ENCODE measurements at regions not wholly inside any gene's neighbourhood (a gene's known extent, or its start where the extent isn't known, plus 50 kb on each side); places are given as distances from the start of the nearest gene placed in this dataset.

DNA sequence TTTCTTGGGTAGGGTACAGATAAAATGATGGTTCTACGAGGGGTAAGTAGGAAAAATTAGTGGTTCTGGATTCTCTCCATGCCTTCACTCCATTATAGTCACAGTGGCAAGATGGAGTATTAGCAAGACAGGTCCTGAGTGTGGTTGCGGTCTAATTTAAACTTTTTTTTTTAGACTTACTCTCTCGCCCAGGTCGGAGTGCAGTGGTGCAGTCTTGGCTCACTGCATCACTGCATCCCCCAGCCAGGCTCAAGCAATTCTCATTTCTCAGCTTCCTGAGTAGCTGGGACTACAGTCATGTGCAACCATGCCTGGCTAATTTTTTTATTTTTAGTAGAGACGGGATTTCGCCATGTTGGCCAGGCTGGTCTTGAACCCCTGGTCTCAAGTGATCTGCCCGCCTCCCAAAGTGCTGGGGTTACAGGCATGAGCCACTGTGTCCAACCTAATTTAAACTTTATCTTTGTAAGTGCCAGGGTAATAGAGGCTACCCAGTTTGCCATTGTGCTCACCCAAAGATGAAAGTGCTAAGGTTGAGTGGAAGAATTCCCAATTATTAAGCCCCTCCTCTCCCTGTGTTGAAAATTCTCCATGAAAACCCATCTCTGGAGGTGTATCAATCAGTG is 135.6 kb downstream of the TM9SF2 start:
- H3K27me3 ChIP-seq (ENCODE audit: control insufficient read depth, insufficient read depth, low read length) = no peaks in the 10 kb centered on the region
- no peak overlapping the region for H3K4me3 ChIP-seq (ENCODE audit: insufficient read depth, low read depth, low read length)
- no peaks in the 10 kb centered on the region for H3K36me3 ChIP-seq (replicated peaks; ENCODE audit: control insufficient read depth, insufficient read depth, low read length)
- no peak for DNase-seq

DNA sequence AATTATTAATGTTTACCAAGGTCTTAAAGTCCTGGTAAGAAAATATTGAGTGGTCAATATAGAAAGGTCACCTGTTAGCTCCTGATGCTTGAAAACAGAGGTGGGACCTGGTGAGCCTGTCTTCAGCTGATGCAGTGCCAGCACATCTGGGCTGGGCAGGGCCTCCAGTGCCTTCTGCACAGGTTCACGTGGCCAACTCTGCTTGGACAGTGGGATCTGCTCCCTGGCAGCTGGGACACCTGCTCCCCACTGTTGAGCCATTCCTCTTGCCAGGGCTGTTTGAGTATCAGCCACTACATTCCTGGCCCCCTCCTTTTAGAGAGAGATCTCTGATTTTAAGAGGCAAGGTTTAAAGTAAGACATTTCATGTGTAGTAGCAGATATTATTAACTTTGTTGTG is 135.0 kb downstream of the TM9SF2 start:
- H3K4me3 ChIP-seq (ENCODE audit: insufficient read depth, low read depth, low read length) = no peak overlapping the region
- DNase-seq = no peak
- H3K27me3 ChIP-seq (ENCODE audit: control insufficient read depth, insufficient read depth, low read length) = no peaks in the 10 kb centered on the region
- no peaks in the 10 kb centered on the region for H3K36me3 ChIP-seq (replicated peaks; ENCODE audit: control insufficient read depth, insufficient read depth, low read length)

DNA sequence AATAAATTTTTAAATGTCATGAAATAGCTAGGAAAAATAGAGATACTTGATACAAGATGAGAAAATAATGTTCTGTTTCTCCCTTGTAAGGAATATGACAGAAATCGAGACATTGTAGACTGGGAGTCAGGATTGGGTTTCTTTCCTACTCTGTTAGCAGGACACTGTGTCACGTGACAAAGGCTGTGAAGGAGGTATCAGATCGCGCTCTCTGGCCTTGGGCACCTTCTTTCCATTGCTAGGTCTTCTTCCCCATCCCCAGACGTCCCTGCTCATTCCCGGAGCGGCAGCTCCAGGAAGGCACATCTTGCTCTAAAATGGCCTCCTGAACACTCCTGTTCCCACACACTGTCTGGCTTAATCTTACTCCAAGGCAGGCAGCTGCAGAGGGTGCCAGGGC is 133.4 kb downstream of the TM9SF2 start:
- no peak overlapping the region for H3K4me3 ChIP-seq (ENCODE audit: insufficient read depth, low read depth, low read length)
- H3K27me3 ChIP-seq (ENCODE audit: control insufficient read depth, insufficient read depth, low read length) = no peaks in the 10 kb centered on the region
- H3K36me3 ChIP-seq (replicated peaks; ENCODE audit: control insufficient read depth, insufficient read depth, low read length) = no peaks in the 10 kb centered on the region
- DNase-seq = no peak

DNA sequence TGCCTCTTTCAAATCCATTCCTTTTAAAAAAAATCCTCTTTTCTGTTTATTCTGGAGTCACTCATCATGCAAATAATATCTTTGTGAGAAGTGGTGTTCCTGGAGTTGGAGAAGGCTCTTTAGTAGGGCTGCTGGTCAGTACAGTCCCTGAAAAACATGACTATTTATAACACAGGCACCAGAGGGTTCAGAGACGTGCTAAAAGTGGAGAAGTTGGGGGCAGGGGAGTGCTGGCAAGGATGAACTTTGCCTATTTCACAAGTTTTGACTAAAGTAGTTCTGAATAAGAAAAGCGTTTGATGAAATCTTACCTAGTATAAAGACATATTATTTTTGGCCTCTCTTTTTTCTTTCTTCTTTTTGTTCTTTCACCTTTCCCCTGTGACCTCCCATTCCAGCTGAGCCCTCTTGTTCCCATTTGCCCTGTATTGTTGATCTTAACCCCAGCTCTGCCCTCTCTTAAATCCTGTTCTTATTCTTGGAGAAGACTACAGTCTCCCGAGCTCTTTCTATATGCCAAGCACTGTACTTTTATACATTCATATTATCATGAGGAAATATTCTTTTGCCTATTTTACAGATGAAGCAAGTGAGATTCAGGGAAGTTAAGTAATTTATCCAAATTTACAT is 129.1 kb downstream of the TM9SF2 start:
- Histone ChIP-seq H3K36me3 (replicated peaks; ENCODE audit: control insufficient read depth, insufficient read depth, low read length) (no peaks in the 10 kb centered on the region), H3K27me3 (ENCODE audit: control insufficient read depth, insufficient read depth, low read length) (no peaks in the 10 kb centered on the region), H3K4me3 (ENCODE audit: insufficient read depth, low read depth, low read length) (no peak overlapping the region)
- DNase-seq = no peak

DNA sequence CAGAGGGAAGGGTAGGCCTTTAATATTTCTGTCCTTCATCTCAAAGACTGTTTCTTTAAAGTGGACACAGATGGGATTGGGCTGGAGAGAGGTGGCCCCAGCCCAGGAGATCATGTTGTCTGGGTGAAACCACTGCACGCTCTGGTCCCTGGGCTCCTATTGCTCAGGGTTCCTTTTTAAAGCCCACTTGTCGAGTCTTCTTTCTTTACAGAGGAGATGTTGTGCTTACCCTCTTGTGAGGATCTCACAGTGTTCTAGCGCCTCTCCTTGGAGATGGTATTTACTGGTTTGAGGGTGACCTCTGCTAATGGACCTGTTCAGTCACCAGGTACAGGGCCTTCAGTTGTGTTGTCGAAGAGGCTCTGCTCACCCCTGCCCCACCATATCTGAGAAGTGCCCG is 128.4 kb downstream of the TM9SF2 start:
- H3K4me3 ChIP-seq (ENCODE audit: insufficient read depth, low read depth, low read length) = no peak overlapping the region
- H3K27me3 ChIP-seq (ENCODE audit: control insufficient read depth, insufficient read depth, low read length) = no peaks in the 10 kb centered on the region
- no peaks in the 10 kb centered on the region for H3K36me3 ChIP-seq (replicated peaks; ENCODE audit: control insufficient read depth, insufficient read depth, low read length)
- no peak for DNase-seq

DNA sequence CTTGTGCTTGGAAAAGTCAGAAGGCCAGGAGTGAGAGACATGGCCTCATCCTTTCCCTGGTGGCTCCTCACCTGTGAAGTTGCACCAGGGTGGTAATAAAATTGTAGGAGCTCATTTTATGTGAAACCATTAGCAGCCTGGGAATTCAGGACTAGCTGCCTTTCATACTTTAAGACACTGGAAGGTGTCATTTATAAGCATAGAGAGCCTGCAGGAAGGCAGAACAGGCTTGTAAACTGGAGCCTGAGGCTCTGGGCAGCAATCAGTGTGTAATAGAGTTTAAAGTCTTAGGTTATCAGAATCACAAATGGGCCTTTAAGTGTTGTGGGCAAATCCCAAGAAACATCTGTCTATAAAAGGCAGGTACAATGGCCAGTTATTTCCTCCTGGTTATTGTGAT is 127.2 kb downstream of the TM9SF2 start:
- Histone ChIP-seq H3K27me3 (ENCODE audit: control insufficient read depth, insufficient read depth, low read length) (no peaks in the 10 kb centered on the region), H3K4me3 (ENCODE audit: insufficient read depth, low read depth, low read length) (no peak overlapping the region), H3K36me3 (replicated peaks; ENCODE audit: control insufficient read depth, insufficient read depth, low read length) (no peaks in the 10 kb centered on the region)
- DNase-seq = no peak

DNA sequence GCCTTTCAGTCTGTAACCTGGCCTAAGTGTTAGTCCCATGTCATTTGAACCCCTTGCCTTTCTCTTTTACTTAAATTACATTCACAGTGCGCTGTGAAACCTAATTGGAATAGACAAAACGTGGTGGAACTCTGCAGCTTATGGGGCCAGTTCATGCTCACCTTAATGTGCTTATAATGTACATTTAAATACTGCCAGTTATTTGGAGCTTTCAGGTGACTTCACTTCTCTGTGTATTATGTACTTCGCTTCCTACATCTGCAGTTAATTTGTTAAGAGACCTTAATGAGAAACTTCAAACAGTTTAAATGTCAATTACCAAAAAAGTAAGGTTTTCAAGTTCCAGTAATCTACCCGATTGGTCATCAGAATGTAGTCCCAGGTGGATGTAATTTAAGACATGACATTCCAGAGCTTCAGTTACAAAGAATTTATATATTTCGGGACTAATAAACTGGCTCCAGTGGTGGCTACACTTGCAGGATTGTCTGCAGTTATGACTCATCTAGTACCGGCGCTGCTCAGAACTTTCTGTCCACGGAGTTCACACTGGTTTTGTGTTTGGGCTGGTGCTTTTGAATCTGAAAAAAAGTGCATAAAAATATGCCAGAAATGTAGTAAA is 125.3 kb downstream of the TM9SF2 start:
- no peak for DNase-seq

DNA sequence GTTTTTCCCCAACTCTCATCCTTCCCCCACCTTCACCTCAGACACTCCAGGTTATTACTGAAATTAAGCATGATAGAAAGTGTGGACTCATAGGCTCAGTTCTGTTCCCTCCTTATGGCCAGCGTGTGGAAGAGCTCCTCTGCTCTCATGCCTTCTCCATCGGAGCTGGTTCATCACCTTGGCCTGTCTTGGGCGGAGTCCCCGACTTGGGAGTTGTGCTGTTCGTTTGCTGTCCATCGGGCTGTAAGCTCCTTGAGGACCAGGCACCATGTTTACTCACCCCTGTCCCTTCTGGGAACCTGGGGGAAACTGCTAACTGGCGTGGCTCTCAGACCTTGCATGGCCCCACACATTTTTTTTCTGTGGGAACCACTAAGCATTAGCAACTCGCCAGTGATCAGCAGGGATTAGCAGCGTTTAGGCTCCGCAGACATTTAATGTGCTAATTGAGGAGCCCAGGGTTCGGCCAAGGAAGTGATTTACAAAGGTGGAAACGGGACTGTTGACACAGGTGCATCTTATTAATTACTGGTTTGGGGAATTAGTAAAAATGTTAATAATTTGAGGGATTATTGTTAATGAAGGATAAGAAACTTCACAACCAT is 123.8 kb downstream of the TM9SF2 start:
- Histone ChIP-seq H3K36me3 (replicated peaks; ENCODE audit: control insufficient read depth, insufficient read depth, low read length) (no peaks in the 10 kb centered on the region), H3K4me3 (ENCODE audit: insufficient read depth, low read depth, low read length) (no peak overlapping the region), H3K27me3 (ENCODE audit: control insufficient read depth, insufficient read depth, low read length) (no peaks in the 10 kb centered on the region)
- DNase-seq = no peak

More for the DNA sequence above, 125.3 kb downstream of the TM9SF2 start:
- Histone ChIP-seq H3K36me3 (replicated peaks; ENCODE audit: control insufficient read depth, insufficient read depth, low read length) (no peaks in the 10 kb centered on the region), H3K4me3 (ENCODE audit: insufficient read depth, low read depth, low read length) (no peak overlapping the region), H3K27me3 (ENCODE audit: control insufficient read depth, insufficient read depth, low read length) (no peaks in the 10 kb centered on the region)

DNA sequence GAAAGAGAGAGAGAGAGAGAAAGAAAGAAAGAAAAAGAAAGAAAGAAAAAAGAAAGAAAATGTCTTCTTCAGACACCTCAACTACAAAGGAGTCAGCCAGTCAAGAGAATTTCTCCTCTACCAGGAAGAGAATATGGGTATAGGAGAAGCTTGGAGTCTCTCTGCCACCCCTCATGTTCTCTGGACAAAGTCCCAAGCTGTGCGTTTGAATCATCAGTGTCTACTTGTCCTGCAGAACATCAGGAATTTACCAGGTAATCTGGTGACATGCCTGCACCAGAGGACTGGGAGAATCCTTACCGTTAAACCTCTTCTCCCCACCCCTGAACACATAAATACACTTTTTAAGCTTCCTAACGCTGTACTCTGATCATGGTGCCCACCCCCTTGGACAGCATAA is 119.5 kb downstream of the TM9SF2 start:
- H3K27me3 ChIP-seq (ENCODE audit: control insufficient read depth, insufficient read depth, low read length) = no peaks in the 10 kb centered on the region
- DNase-seq = no peak
- H3K36me3 ChIP-seq (replicated peaks; ENCODE audit: control insufficient read depth, insufficient read depth, low read length) = no peaks in the 10 kb centered on the region
- no peak overlapping the region for H3K4me3 ChIP-seq (ENCODE audit: insufficient read depth, low read depth, low read length)

DNA sequence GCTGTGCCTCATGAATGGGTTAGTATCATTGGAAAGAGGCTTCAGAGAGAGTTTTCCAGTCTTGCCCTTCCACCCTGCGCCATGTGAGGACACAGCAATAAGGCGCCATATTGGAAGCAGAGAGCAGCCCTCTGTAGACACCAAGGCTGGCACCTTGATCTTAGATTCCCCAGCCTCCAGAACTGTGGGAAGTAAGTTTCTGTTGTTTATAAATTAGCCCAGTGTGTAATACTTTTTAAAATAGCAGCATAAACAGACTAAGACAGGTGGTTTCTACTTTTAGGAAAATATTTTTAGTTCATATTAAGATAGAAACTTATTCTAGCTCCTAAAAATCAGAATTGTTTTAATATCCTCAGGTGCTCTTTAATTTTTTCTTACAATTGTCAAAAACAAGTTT is 117.9 kb downstream of the TM9SF2 start:
- Histone ChIP-seq H3K4me3 (ENCODE audit: insufficient read depth, low read depth, low read length) (no peak overlapping the region), H3K27me3 (ENCODE audit: control insufficient read depth, insufficient read depth, low read length) (no peaks in the 10 kb centered on the region), H3K36me3 (replicated peaks; ENCODE audit: control insufficient read depth, insufficient read depth, low read length) (no peaks in the 10 kb centered on the region)
- DNase-seq = no peak

DNA sequence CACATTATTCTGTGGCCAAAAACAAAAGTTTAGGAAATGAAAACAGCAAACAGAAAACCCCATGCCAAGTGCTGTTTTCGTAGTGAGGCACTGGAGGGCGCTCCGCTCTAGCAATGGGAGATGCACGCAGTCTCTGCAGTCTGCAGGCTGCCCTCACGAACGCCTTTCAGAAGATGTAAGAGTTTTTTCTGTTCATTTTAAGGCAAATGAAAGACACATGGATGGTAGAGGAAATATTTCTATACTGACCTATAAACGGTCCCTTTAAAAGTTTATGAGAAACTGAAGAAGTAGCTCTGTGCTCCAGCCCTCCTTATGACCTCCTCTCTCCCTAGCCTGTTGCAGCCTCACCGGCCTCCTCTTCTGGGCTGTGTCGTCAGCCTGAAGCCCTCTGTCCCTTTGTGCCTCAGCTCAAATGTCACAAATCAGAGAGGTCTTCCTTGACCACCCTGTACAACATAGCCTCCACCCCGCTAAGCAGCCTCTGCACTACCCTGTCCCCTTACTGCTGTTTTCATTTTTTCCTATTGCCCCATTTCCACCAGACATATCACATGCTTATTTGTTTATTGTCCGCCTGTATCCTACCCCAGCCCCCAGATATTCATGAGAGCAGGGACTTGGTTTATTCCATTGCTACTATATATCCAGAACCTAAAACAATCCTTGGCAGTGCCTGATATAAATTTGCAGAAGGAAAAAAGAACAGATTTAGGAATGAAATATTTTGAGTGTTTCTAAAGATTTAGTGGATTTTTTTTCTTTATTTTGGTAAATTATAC is 116.4 kb downstream of the TM9SF2 start:
- H3K36me3 ChIP-seq (replicated peaks; ENCODE audit: control insufficient read depth, insufficient read depth, low read length) = no peaks in the 10 kb centered on the region
- H3K4me3 ChIP-seq (ENCODE audit: insufficient read depth, low read depth, low read length) = no peak overlapping the region
- no peaks in the 10 kb centered on the region for H3K27me3 ChIP-seq (ENCODE audit: control insufficient read depth, insufficient read depth, low read length)
- peak; percentile 63 for DNase-seq

DNA sequence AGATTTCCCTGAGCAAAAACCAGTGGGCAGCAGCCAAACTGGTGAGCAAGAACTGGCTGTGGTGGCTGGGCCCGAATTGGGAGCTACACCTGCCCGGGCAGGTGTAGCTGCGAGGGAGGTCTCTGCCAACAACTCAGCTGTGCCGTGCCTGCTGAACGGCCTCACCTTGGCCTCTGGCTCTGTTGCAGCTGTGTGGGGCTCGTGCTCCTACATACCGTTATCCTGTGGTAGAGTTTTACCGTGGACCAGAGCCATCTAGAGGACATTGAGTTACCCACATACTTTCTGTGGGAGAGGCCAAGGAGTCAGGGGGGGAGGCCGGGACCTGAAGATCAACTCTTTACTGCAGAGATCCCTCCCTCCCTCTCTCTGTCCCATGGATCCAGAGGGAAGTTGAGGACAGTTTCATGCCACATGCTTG is 113.2 kb downstream of the TM9SF2 start:
- Histone ChIP-seq H3K36me3 (replicated peaks; ENCODE audit: control insufficient read depth, insufficient read depth, low read length) (no peaks in the 10 kb centered on the region), H3K27me3 (ENCODE audit: control insufficient read depth, insufficient read depth, low read length) (no peaks in the 10 kb centered on the region), H3K4me3 (ENCODE audit: insufficient read depth, low read depth, low read length) (no peak overlapping the region)
- peak; percentile 73 for DNase-seq
